DMS 273 treated with DMSO at 0.1 percent for 48 hours (cell line): ENCODE measurements at regions not wholly inside any gene's neighbourhood (a gene's known extent, or its start where the extent isn't known, plus 50 kb on each side); places are given as distances from the start of the nearest gene placed in this dataset.

Experiments used
- DNase-seq: peaks from one replicate; lab custom pipeline; 2025; lab: John Stamatoyannopoulos, UW

GRCh38 chr9:121601194-121601593, 50.2 kb upstream of the DAB2IP start:
- DNase-seq = no peak
